HuH-7 (cell line): ENCODE measurements at regions not wholly inside any gene's neighbourhood (a gene's known extent, or its start where the extent isn't known, plus 50 kb on each side); places are given as distances from the start of the nearest gene placed in this dataset.
"Not testable (repeated sequence)": the region's sequence is repeated elsewhere in the genome, so short reads cannot be mapped to it uniquely, and the experiment has no call there.

ENCODE experiments used
- DNase-seq: peaks from one replicate; pipeline ENCODE4 v3.0.0; 2011; ENCODE audit warnings: low spot score

DNA sequence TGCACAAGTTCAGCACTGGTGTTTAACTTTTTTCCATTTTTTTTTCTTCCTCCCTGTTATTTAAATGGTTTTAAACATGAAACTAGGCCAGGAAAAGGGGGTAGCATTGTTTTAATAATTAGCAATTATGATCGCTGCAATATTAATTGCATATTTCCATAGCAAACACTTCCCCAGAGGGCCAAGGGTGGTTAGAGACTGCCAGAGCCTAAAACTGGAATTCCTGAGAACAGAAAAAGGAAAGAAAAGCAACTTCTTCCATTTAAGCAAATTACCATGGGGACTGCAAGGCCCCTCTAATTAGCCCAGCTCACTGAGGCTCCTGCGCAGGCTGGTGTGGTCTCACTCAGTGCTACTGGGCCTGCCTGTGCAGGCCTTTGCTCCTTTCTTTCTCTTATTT lies 201.5 kb downstream of the SMAD2 start:
- no peak for DNase-seq

DNA sequence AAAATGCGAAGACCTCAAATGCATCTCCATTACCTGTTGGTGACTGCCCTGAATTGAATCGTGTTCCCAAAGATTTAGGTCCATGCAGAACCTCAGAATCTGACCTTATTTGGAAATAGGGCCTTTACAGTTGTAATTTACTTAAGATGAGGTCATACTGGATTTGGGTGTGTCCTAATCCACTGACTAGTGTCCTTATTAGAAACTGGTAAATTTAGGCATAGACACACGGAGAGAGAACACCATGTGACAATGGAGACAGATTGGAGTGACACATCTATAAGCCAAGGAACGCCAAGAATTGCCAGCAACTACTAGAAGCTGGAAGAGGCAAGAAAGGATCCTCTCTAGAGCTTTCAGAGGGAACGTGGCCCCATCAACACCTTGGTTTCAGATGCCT lies 203.1 kb downstream of the SMAD2 start:
- DNase-seq, result no peak

DNA sequence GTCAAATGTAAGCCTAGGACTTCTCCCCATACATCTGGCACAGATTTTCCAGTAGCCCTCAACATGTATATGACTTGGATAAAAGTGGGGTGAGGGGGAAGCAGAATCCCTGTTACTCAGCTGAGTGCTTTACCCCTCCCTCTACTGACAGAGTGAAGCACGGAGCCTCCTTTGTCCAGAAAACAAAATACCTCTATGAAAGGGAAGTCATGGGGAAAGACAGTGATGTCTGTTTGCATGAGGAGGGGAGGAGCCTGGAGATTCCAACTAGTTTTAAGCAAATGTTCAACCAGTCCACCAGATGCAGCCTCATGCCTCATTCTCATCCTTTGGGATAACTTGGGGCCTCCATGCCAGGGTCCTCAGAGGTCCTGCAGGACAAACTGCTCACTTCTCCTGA lies 203.9 kb downstream of the SMAD2 start:
- no peak for DNase-seq

DNA sequence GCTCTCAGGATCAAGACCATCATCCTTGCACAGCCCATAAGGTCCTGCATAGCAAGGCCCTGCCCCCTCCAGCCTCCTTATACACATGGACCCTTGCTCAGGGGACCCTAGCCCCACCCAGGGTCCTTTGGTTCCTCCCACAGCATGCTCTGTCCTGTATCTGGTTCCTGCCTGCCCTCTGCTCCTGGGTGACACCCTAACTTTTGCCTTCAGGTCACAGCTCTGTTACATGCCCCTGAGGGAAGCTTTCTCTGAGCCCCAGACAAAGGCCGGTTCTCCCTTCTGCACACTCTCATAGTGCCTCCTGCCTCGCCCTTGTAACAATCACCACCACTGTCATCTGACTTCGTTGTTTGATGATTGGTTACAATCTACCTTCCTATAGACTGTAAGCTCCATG lies 204.8 kb downstream of the SMAD2 start:
- no peak for DNase-seq

DNA sequence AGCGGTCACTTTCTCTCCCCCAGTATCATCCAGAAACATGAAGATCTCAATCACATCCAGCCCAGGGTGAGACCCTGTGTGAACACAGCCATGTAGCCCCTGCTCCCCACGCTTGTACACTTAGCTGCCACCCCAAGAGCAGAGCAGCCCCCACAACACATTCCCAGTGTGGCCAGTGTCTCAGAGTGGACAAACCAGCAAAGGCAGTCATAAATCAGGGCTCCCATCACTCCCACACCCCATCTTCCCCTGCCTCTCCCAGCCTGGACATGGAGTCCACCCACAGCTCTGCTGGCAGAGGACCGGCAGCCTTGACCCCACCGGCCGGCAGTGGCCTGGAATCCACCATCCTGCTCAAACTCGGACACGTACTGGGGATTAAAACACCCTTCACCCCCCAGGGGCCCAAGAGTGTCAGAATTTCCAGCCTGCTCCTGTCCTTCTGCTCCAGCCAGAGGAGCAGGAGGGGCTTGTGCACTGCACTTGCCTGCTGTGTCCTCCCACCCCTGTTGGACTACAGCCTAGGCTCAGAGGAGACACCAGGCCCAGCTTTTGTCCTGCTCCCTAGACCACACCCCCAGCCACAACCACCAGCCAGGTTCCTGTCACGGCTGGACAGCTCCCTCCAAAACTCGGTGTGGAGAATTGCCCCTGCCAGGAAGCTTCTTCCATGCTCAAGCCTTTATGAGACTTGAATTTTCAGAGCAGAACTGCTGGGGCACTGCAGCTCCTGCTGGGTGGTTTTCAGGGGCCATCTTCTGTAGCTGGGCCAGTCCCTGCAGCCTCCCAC lies 206.1 kb downstream of the SMAD2 start:
- no peak for DNase-seq

DNA sequence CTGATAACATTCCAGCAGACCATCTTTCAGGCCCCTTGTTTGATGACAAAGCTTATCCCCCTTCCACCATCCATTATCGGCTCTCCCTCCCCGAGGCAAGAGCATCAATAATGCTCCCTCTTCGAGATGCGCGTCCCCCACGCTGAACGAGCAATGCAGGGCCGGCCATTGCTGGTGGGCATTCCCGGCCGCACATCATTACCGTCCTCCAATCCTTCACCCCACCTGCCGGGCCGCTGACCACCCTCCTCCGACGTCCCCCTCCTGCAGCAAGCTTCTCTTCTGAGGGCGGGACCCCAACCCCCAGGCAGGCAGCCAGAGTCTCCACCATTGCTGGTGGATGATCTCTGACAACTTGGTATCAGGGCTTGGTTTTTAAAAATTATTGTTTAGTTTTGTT lies 208.6 kb downstream of the SMAD2 start:
- no peak for DNase-seq

DNA sequence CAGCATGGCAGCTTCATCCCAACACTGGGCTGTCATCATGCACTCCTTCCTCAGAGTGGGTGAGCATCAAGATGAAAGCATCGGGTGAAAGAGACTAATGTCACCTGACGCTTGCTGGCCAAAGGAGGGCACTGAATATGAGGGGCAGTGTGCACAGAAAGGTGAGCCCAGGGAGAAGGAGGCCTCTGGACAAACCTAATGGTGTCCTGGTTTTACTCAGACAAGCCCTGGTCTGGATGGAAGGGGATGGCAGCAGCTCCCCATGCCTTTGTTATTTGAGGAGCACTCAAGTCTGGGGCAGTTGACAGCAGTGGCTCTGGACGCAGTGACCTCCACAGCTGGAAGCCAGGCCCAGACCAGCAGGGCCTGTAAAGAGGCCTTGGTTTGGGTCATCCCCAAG lies 209.7 kb downstream of the SMAD2 start:
- no peak for DNase-seq

DNA sequence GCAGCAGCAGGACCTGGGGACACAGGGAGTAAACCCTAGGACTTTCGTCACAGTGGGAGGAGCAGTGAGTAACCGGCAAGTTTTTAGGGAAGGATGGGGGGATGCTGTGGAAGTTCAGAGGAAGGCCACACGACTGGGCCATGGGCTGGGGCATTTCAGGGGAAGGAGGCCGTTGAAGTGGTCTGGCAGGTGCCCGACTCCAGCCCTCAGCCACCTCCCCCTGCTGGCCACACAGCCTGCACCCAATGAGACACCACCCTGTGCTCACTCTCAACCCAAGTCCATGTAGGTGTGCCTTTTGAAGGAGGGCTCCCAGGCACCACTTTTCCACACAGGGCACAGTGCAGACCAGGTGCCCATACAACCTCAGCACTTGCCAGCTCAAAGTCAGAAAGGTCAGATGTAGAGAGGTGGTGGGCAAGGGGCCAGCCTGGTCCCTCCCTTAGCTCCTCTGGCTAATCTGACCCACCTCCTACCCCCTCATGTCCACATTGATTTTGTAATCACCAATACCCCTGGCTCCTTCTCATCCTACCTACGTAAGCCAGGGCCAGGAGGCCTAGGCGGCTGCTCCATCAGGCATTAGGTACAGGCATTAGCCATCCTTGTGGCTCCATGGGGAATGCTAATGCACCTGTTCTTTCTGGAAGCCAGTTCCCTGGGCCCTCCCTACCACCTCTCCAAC lies 211.2 kb downstream of the SMAD2 start:
- DNase-seq, result no peak

DNA sequence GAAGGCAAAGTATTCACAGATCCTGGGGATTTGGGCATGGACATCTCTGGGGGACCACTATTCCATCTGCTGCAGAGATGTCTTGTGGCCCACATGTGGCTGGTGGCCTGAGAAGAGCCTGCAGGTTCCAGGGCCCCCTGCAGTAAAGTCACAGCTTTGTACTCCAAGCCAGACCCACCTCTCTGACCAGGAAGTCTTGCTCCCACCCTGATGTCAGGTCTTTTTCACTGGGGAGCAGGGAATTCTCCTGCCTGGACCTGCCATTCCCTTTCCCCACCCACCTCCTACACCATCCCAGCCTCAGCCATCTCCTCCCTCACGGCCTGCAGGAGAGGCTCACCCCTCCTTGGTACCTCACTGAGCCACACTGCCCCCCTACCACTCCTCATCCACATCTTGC lies 211.8 kb downstream of the SMAD2 start:
- DNase-seq, result no peak

DNA sequence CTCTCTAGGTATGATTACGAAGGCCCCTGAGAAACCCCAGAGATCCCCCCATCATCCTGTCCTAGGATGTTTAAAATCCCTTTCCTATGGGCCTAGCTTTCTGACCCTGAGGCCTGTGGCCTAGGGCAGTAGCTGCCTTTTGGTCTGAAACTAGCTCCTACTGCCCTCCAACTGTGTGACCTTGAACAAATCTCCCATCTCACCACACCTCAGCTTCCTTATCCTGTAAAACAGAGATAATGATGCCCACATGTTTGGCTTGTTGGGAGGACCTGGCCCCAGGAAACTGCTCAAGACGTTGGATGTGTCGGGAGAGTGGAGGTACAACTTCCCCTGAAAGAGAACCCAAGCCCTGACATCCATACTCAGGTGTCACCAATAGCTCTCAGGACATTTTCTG lies 213.2 kb downstream of the SMAD2 start:
- no peak for DNase-seq

DNA sequence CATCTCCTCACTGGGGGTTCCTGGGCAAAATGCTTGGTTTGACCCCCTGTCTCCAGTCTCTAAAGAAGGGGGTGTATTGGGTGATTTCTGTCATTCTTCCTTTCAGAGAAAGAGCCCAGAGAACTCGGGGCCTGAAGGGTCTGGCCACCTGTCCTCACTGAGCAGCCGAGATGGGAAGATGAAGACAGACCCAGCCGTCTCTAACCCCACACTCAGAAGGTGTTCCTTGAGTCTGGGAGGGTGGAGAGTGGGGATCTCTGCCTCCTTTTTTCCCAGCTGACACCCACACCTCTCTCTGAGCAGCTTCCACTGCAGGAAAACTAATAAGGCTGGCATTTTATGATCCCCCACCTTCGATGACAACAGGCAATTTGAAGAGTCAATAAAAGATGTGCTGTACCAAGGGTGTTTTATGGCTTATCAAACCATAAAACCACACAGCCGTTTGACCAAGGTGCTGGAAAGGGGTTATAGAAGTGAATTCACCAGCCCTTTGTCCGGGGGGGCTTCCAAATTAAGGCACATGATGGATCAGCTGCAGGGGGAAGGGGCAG lies 213.8 kb downstream of the SMAD2 start:
- DNase-seq, result no peak

DNA sequence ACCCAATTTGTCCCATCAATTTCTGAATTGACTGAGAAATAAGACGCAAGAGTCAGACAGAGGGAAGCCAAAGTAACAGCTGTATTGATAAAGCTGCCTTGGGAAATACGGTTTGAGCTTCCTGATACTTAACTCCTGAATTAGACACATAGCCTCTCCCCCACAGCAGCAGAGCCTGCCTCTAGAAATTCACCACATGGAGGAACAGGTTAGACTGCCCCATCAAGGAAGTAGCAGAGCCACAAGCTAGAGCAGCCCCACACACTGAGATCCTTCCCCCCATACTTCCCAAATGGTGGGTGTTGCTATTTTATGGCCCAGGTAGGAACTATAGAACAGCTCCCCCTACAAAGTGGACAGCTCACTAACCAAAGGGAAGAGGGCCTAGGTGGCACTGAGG lies 220.0 kb downstream of the SMAD2 start:
- DNase-seq, result no peak

DNA sequence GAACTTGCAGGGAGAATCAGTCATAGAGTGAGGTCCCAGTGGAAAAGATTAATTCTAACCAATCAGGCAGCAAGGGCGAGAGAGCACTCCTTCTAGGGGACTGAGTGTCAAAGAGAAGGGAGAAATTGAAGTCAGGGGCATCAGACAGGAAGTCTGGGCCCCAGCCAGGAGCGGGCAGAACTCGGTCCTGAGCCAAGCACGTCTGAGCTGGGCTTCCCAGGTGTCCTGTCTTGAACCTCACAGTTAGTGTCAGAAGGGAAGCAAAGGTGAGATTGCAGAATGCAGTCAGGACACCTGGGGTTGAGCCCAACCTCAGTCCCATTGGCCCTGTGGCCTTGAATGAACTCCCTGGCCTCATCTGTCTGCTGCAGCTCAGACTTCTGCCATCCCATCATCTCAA lies 220.9 kb downstream of the SMAD2 start:
- no peak for DNase-seq

DNA sequence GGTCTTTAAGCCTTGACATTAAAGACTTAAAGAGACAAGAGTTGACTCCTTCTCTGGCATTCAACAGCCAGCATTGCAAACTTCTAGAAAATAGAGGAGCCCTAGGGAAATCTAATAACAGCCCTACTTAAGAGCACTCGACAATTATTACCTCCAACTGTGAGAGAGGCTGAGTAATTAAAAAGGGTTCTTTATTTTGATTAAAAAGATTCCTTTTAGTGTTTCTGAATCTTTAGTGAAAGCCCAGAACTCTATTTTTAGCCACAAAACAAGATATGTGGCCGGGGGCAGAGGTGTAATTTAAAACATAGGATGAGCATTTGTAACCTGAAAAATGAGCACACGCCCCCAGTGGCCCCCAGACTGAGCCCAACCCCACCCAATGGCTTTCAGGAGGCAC lies 222.3 kb downstream of the SMAD2 start:
- DNase-seq, result no peak

DNA sequence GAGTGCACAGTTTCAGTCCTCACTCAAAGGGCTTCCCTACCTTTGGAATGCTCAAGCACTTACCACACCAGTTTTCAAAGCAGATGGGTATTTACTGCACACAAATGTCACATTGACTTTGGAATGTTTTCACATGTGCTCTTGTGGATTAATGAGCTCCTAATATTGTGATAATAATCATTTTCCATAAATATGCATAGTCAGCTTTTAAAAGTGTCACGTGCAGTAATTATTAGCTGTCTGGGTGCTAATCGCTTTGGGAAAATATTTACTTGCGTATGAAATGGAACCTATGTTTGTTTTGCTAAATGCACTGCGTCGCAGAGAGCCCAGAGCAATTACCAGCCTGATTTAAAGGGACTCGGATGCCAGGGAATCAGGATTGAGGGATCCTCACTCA lies 229.3 kb downstream of the SMAD2 start:
- DNase-seq, result no peak

DNA sequence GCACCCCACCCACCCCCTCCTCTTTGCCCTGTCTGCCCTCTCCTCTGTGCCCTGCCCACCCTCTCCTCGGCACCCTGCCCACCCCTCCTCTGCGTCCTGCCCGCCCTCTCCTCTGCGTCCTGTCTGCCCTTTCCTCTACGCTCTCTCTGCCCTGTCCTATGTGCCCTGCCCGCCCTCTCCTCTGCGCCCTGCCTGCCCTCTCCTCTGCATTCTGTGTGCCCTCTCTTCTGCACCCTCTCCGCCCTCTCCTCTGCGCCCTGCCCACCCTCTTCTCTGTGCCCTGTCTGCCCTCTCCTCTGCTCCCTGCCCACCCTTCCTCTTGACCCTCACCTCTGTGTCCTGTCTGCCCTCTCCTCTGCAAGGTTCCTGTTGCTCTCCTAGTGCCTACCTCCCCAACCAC lies 233.6 kb downstream of the SMAD2 start:
- no peak for DNase-seq

DNA sequence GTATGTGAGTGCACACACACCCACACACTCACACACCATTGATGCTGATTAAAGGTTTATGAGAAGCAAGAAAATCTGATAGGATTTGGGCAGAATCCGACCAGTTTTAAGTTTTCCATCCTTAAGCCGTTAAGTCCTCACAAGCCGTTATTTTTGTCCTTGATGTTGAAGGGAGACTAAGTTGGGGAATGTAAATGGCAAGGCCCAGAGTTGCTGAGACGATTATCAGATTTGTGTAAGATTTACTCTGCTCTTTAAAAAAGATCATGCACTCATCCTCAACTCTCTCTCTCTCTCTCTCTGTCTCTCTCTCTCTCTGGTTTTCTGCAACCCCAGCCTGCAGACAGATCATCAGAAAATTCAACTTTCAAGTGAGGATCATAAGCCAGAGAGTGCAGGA lies 238.8 kb downstream of the SMAD2 start:
- DNase-seq, result no peak

DNA sequence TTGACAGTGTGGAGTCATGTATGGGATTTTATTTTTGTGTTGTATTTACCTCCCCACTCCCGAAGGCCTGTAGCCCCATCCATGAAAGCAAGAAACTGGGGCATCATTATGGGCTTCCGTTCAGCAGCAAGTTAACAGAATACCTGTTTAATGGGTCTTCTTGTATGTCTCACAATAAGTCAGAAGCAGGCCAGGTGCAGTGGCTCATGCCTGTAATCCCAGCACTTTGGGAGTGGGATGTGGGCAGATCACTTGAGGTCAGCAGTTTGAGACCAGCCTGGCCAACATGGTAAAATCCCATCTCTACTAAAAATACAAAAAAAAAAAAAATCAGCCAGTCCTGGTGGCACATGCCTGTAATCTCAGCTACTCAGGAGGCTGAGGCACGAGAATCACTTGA lies 239.7 kb downstream of the SMAD2 start:
- not testable (repeated sequence) for DNase-seq

DNA sequence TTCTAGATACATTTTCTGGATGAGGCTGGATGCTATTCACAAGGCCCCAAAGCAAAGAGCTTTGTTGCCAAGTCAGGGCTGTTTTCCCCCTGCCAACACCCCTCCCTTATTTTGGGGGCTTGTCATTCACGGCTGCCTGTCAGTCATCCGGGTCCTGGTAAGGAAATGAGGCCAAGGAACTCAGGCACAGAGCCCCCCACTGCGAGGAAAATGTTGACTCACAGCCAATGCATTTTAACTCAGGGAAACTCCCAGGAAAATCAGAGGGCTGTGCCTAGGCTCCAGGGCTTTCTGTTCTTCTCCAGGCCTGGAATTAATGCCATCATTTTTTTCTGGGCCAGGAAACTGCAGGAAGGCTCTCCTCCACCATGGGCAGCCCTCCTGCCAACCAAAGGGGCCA lies 241.1 kb downstream of the SMAD2 start:
- no peak for DNase-seq

DNA sequence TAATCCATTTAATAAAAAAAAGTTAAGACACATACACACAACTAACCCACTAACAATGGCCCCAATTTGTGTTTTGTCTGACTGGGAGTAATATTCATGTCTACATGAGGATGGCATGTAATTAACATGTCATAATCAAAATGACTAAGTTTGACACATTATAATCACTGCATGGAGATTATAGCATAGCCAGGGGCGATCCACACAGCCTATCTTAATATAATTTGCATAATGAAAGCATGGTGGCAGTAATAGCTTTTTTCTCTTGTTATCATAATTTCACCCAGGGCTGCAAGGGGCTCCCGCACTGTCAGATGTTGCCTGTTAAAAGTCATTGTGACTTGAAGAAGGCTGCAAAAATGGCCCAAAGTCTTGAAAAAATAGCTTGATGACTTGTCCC lies 243.7 kb downstream of the SMAD2 start:
- DNase-seq, result no peak

DNA sequence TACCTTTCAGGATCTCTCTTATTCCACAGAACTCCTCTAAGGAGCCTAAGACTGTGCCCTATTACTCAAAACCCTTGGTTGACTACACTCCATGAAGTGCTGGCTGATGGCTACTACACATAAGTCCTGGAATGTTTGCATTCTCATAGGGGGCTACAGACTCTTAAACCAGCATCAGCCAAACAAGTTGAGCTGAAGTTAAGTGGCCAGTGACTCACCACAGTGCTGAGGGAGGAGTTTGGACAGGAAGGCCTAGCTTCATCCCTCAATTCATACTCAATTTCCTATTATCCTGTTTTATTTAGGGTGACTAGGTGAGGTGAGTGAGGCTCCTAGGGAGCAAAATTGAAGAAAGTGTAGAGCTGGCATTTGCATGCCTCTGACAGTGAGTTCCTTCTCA lies 246.7 kb downstream of the SMAD2 start:
- no peak for DNase-seq

DNA sequence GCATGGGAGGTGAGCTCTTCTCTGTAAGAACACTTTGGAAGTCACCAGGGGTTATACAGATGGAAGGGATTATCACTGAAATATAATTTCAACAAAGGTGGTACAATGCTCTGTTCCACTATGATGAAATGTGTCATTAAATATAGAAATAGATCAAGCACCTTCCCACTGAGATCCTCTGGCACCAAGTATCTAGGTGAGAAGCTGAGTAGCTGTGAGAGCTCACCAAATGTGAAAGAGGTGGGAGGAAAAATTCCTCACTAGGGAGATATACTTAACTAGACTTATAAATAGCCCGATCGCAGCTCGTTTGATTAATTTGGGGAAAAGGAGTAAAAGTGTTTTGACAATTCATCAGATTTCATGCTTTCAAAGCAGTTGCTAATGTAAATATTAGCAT lies 247.6 kb downstream of the SMAD2 start:
- DNase-seq, result no peak

DNA sequence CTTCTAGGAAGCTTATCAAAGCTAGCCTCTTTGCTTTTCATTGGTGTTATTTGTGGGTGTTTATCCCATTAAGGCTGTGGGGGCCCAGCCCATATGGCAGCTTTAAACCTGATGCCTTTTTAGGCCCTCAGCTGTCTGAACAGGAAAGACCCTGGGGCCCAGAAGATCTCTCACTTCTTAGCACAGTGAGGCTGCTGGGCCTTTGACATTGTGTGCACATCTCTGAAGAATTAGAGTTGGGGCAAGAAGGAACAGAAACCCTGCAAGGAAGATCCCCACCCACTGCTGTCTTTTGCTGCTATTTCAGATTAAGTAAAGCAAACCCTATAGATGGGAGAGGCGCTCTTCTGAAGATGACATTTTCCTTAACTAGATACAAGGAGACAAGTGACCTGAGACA lies 250.0 kb downstream of the SMAD2 start:
- no peak for DNase-seq

DNA sequence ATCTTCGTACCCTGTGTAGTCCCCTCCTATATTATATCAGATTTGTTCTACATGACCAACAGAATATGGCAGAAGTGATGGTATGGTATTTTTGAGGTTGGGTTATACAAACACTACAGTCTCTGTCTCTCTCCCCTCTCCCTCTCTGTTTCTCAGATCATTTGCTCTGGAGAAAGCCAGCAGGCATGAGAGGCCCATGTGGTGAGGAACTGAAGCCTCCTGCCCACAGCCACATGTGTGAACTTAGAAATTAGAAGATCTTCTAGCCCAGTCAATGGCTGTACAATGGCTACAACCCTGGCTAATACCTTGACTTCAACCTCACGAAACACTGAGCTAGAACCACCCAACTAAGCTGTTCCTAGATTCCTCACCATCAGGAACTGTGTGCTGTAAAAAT lies 250.6 kb downstream of the SMAD2 start:
- DNase-seq, result no peak
